Uterus (tissue), 3 donors: ENCODE measurements at regions not wholly inside any gene's neighbourhood (a gene's known extent, or its start where the extent isn't known, plus 50 kb on each side); places are given as distances from the start of the nearest gene placed in this dataset.

ENCODE experiments used
- DNase-seq, 2 donors: peaks; one replicate each; pipeline ENCODE4 v3.0.0-alpha.2; 2019 to 2020
- H3K27ac ChIP-seq, 2 donors: fragments of 200-600 bp; sonication (generic); 1 replicate in 1 of 2; 2 replicates in 1 of 2; pipeline ENCODE4 v1.5.1; 2016 to 2018
- H3K27me3 ChIP-seq, 2 donors: fragments of 200-600 bp; sonication (generic); one replicate each; pipeline ENCODE4 v1.5.1; 2018 to 2019; ENCODE audit warnings: control low read depth in 1 of 2
- H3K36me3 ChIP-seq, 2 donors: fragments of 200-600 bp; sonication (generic); one replicate each; pipeline ENCODE4 v1.5.1; 2019; ENCODE audit warnings: control low read depth in 1 of 2
- H3K4me1 ChIP-seq, 2 donors: fragments of 200-600 bp; sonication (generic); one replicate each; pipeline ENCODE4 v1.5.1; 2018 to 2019; ENCODE audit warnings: control low read depth in 1 of 2
- H3K4me3 ChIP-seq, 2 donors: fragments of 200-600 bp; sonication (generic); 1 replicate in 1 of 2; 2 replicates in 1 of 2; pipeline ENCODE4 v1.5.1; 2018 to 2019; ENCODE audit warnings: mild to moderate bottlenecking in 1 of 2
- H3K9me3 ChIP-seq, 2 donors: fragments of 200-600 bp; sonication (generic); one replicate each; pipeline ENCODE4 v1.5.1; 2019; ENCODE audit warnings: control low read depth in 1 of 2
- CTCF ChIP-seq, 4 experiments: fragments of 200-600 bp in 2 of 4; fragments of 450-650 bp in 2 of 4; sonication (generic) in 2 of 4; IDR thresholded peaks; one replicate each; pipeline ENCODE4 v1.5.1; 2016 to 2019; ENCODE audit warnings: antibody characterized with exemption in 4 of 4, mild to moderate bottlenecking in 2 of 4, moderate library complexity in 1 of 4
- POLR2A ChIP-seq, 2 donors: fragments of 450-650 bp; IDR thresholded peaks; one replicate each; pipeline ENCODE4 v1.6.1; 2016; ENCODE audit warnings: antibody characterized with exemption in 2 of 2, mild to moderate bottlenecking in 1 of 2, moderate library complexity in 1 of 2
- intact Hi-C: fragments of 100-400 bp; cut with DNase I; formaldehyde crosslinking; loops from one replicate; pipeline ENCODE4 v1.15.1; 2023; ENCODE audit warnings: low total_unique reads
- donor health status: DM: yes; HTN: yes; CAD: no.

- Histone ChIP-seq H3K36me3 (no peaks in the 10 kb centered on the region), H3K9me3 (no peaks in the 10 kb centered on the region), H3K27ac (no peak overlapping the region), H3K4me1 (no peaks in the 10 kb centered on the region), H3K27me3 (no peaks in the 10 kb centered on the region), H3K4me3 (no peak overlapping the region)
- intact Hi-C loops = no loop called here
- TF ChIP-seq POLR2A (IDR thresholded peaks at IDR 0.05) (no peak), CTCF (IDR thresholded peaks at IDR 0.05) (no peak)
- no peak for DNase-seq
These were observed 184.2 kb upstream of the HDAC4 start for GRCh38 chr2:239584986-239585385.

GRCh38 chr2:239583879-239584859 is 183.3 kb upstream of the HDAC4 start:
- no peaks in the 10 kb centered on the region for H3K9me3 ChIP-seq
- DNase-seq = no peak
- intact Hi-C loops = no loop called here
- H3K36me3 ChIP-seq = no peaks in the 10 kb centered on the region
- TF ChIP-seq POLR2A (IDR thresholded peaks at IDR 0.05) (no peak), CTCF (IDR thresholded peaks at IDR 0.05) (no peak)
- no peaks in the 10 kb centered on the region for H3K27me3 ChIP-seq
- no peaks in the 10 kb centered on the region for H3K4me1 ChIP-seq
- no peak overlapping the region for H3K4me3 ChIP-seq
- H3K27ac ChIP-seq = no peak overlapping the region

GRCh38 chr2:239583171-239583878 is 182.5 kb upstream of the HDAC4 start:
- H3K27me3 ChIP-seq = no peaks in the 10 kb centered on the region
- no peak for DNase-seq
- no peaks in the 10 kb centered on the region for H3K9me3 ChIP-seq
- intact Hi-C loops = no loop called here
- H3K4me3 ChIP-seq = no peak overlapping the region
- H3K4me1 ChIP-seq = no peaks in the 10 kb centered on the region
- no peak overlapping the region for H3K27ac ChIP-seq
- no peaks in the 10 kb centered on the region for H3K36me3 ChIP-seq
- no peak for TF ChIP-seq CTCF (IDR thresholded peaks at IDR 0.05)
- no peak for TF ChIP-seq POLR2A (IDR thresholded peaks at IDR 0.05)

GRCh38 chr2:239582476-239582875 is 181.7 kb upstream of the HDAC4 start:
- Histone ChIP-seq H3K9me3 (no peaks in the 10 kb centered on the region), H3K27me3 (no peaks in the 10 kb centered on the region), H3K4me3 (no peak overlapping the region), H3K4me1 (no peaks in the 10 kb centered on the region), H3K27ac (no peak overlapping the region), H3K36me3 (no peaks in the 10 kb centered on the region)
- intact Hi-C loops = no loop called here
- no peak for DNase-seq
- TF ChIP-seq POLR2A (IDR thresholded peaks at IDR 0.05) = no peak
- TF ChIP-seq CTCF (IDR thresholded peaks at IDR 0.05) = no peak

GRCh38 chr2:239581352-239581901 is 180.6 kb upstream of the HDAC4 start:
- no peak for TF ChIP-seq POLR2A (IDR thresholded peaks at IDR 0.05)
- no peak for TF ChIP-seq CTCF (IDR thresholded peaks at IDR 0.05)
- DNase-seq = no peak
- Histone ChIP-seq H3K27me3 (no peaks in the 10 kb centered on the region), H3K4me3 (no peak overlapping the region), H3K4me1 (no peaks in the 10 kb centered on the region), H3K36me3 (no peaks in the 10 kb centered on the region), H3K27ac (no peak overlapping the region), H3K9me3 (no peaks in the 10 kb centered on the region)
- intact Hi-C loops = no loop called here
